GM21528 (cell line): ENCODE measurements at regions not wholly inside any gene's neighbourhood (a gene's known extent, or its start where the extent isn't known, plus 50 kb on each side); places are given as distances from the start of the nearest gene placed in this dataset.
"Not testable (repeated sequence)": the region's sequence is repeated elsewhere in the genome, so short reads cannot be mapped to it uniquely, and the experiment has no call there.

Experiments used
- ATAC-seq: cut with Tn5 transposase; IDR thresholded peaks from one replicate; pipeline ENCODE4 v1.9.1; 2021; ENCODE audit warnings: mild to moderate bottlenecking, moderate library complexity; ENCODE audit not compliant: unreplicated experiment, low FRiP score

GRCh38 chr18:60067426-60068210 is 167.8 kb downstream of the PMAIP1 start:
- no peak for ATAC-seq

- no peak for ATAC-seq
Observed at GRCh38 chr18:60066219-60066975, 166.6 kb downstream of the PMAIP1 start.

- no peak for ATAC-seq
Observed at GRCh38 chr18:60064271-60064670, 164.5 kb downstream of the PMAIP1 start.

GRCh38 chr18:60062831-60063230 is 163.0 kb downstream of the PMAIP1 start:
- not testable (repeated sequence) for ATAC-seq

GRCh38 chr18:60062396-60062795 is 162.6 kb downstream of the PMAIP1 start:
- no peak for ATAC-seq

GRCh38 chr18:60060578-60060977 is 160.8 kb downstream of the PMAIP1 start:
- no peak for ATAC-seq

GRCh38 chr18:60060026-60060425 is 160.2 kb downstream of the PMAIP1 start:
- no peak for ATAC-seq

- no peak for ATAC-seq
Observed at GRCh38 chr18:60059216-60059615, 159.4 kb downstream of the PMAIP1 start.

- no peak for ATAC-seq
Observed at GRCh38 chr18:60053747-60054304, 154.0 kb downstream of the PMAIP1 start.

GRCh38 chr18:60050821-60051220 is 151.0 kb downstream of the PMAIP1 start:
- no peak for ATAC-seq

GRCh38 chr18:60049172-60049571 is 149.4 kb downstream of the PMAIP1 start:
- no peak for ATAC-seq

GRCh38 chr18:60047556-60047955 is 147.8 kb downstream of the PMAIP1 start:
- ATAC-seq = no peak

GRCh38 chr18:60044290-60045006 is 144.7 kb downstream of the PMAIP1 start:
- ATAC-seq = no peak

- ATAC-seq = no peak
Observed at GRCh38 chr18:60040971-60041370, 141.2 kb downstream of the PMAIP1 start.

- ATAC-seq = no peak
Observed at GRCh38 chr18:60038731-60039130, 138.9 kb downstream of the PMAIP1 start.

- no peak for ATAC-seq
Observed at GRCh38 chr18:60027397-60027796, 127.6 kb downstream of the PMAIP1 start.

- ATAC-seq = no peak
Observed at GRCh38 chr18:60024857-60025256, 125.1 kb downstream of the PMAIP1 start.

GRCh38 chr18:60024345-60024744 is 124.5 kb downstream of the PMAIP1 start:
- ATAC-seq = no peak

- no peak for ATAC-seq
Observed at GRCh38 chr18:60022671-60023276, 123.0 kb downstream of the PMAIP1 start.

GRCh38 chr18:60021556-60021955 is 121.8 kb downstream of the PMAIP1 start:
- ATAC-seq = no peak
